SU-DHL-6 (cell line): ENCODE measurements at regions not wholly inside any gene's neighbourhood (a gene's known extent, or its start where the extent isn't known, plus 50 kb on each side); places are given as distances from the start of the nearest gene placed in this dataset.

Source experiments
- EZH2phosphoT487 ChIP-seq: fragments of 200-600 bp; sonication (generic), shearing (Covaris generic); conservative IDR thresholded peaks from 2 replicates; pipeline ENCODE4 v1.6.1; 2018; ENCODE audit warnings: mild to moderate bottlenecking, antibody characterized with exemption, low read length, moderate library complexity, mixed read lengths
- TF ChIP-seq, protein P1 (sequence below): fragments of 200-600 bp; sonication (generic); IDR thresholded peaks from one replicate; pipeline ENCODE4 v1.5.1; 2017; ENCODE audit warnings: antibody characterized with exemption, mild to moderate bottlenecking, low read length, moderate library complexity; ENCODE audit not compliant: insufficient read depth, poor library complexity, severe bottlenecking

DNA sequence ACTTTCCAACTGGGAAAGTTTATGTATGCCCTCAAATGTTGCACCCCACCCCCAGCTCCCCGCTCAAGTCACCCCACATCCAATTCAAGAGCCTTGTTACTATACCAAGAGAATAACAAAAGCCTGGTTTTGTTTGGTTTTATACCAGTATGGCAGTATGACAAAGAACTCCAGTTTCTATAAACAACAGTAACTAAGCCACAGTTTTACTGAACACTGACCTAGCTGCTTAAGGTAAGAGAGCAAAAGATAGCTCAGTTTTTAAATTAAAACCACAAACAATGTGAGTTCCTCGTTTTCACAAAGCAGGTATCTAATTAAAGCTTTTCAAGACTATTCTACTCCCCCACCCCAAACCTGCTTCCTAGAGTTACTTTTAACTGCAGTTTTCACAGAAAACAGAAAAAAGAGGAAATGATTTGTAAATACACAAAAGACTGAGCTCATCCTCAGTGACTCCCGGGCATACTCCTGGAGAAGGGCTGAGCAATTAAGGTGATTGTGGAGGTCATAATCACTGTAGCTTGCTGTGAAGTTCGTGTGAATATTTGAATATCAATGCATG, 59.3 kb upstream of the LHX8 start:
- TF ChIP-seq, protein P1, sequence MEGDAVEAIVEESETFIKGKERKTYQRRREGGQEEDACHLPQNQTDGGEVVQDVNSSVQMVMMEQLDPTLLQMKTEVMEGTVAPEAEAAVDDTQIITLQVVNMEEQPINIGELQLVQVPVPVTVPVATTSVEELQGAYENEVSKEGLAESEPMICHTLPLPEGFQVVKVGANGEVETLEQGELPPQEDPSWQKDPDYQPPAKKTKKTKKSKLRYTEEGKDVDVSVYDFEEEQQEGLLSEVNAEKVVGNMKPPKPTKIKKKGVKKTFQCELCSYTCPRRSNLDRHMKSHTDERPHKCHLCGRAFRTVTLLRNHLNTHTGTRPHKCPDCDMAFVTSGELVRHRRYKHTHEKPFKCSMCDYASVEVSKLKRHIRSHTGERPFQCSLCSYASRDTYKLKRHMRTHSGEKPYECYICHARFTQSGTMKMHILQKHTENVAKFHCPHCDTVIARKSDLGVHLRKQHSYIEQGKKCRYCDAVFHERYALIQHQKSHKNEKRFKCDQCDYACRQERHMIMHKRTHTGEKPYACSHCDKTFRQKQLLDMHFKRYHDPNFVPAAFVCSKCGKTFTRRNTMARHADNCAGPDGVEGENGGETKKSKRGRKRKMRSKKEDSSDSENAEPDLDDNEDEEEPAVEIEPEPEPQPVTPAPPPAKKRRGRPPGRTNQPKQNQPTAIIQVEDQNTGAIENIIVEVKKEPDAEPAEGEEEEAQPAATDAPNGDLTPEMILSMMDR: no peak
- TF ChIP-seq EZH2phosphoT487: no peak
